ENCODE measurements at regions not wholly inside any gene's neighbourhood (a gene's known extent, or its start where the extent isn't known, plus 50 kb on each side); places are given as distances from the start of the nearest gene placed in this dataset.

DNA sequence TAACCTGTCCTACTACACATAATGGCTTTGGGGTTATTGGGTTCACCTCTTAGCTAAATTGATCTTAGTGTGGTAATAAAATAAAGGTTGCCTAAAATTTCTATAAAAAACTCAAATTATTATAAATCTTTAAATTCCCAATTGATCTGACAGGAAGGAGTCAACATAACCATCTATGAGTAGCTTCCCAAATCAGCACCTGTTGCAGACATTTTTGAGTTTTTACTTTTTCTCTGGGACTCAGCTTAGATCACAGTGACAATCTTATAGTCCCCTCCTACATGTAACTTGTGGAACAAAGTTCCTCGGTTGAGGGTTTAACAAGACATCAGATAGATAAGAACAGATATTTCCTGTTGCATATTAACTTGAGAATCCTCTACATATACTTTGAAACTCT, 601.0 kb downstream of the TUSC7 start:
- Histone ChIP-seq H3K4me1 (no peaks in the 10 kb centered on the region), H3K27ac (no peak overlapping the region), H3K9me3 (no peaks in the 10 kb centered on the region), H3K36me3 (no peaks in the 10 kb centered on the region), H3K4me3 (no peak overlapping the region), H3K27me3 (no peaks in the 10 kb centered on the region)
- no peak for TF ChIP-seq CTCF (IDR thresholded peaks at IDR 0.05)
- DNase-seq, result no peak
- intact Hi-C loops (cut with DNase I; ENCODE audit: low total_unique reads), result no loop called here

- Histone ChIP-seq H3K36me3 (no peaks in the 10 kb centered on the region), H3K27me3 (no peaks in the 10 kb centered on the region), H3K9me3 (no peaks in the 10 kb centered on the region), H3K4me3 (no peak overlapping the region), H3K4me1 (no peaks in the 10 kb centered on the region), H3K27ac (no peak overlapping the region)
- intact Hi-C loops (cut with DNase I; ENCODE audit: low total_unique reads), result no loop called here
- no peak for DNase-seq
- TF ChIP-seq CTCF (IDR thresholded peaks at IDR 0.05), result no peak
These were observed 605.0 kb downstream of the TUSC7 start for GRCh38 chr3:117314441-117315150.

DNA sequence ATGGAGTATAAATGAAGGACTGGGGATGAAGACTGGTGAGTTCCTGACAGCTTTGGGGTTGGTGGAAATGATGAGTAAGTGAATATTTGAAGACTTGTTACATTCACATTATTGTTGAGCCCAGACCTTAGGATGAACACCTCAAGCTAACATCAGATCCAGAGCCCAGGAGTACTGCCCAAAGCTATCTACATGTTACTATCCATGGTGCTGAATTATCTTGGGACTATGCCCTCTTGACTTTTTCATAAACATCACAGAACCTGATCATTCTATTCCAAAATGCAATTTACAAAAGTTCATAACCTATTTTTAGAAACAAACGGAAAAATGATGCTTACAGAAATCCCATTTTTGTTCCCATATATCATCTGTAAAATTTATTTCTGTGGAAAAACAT, 613.3 kb downstream of the TUSC7 start:
- no peaks in the 10 kb centered on the region for H3K4me1 ChIP-seq

GRCh38 chr3:117346901-117347300, 637.3 kb downstream of the TUSC7 start:
- DNase-seq, result no peak
- H3K9me3 ChIP-seq, result no peaks in the 10 kb centered on the region
- intact Hi-C loops (cut with DNase I; ENCODE audit: low total_unique reads), result no loop called here
- H3K27me3 ChIP-seq, result no peaks in the 10 kb centered on the region
- H3K27ac ChIP-seq, result no peak overlapping the region
- TF ChIP-seq CTCF (IDR thresholded peaks at IDR 0.05), result no peak
- no peaks in the 10 kb centered on the region for H3K36me3 ChIP-seq
- no peaks in the 10 kb centered on the region for H3K4me1 ChIP-seq
- H3K4me3 ChIP-seq, result no peak overlapping the region

More for the DNA sequence above, 613.3 kb downstream of the TUSC7 start:
- Histone ChIP-seq H3K27ac (no peak overlapping the region), H3K4me3 (no peak overlapping the region), H3K27me3 (no peaks in the 10 kb centered on the region), H3K36me3 (no peaks in the 10 kb centered on the region), H3K9me3 (peaks cover 0 to 3% (median 0%) of the 10 kb centered on the region in 3 donors)
- intact Hi-C loops (cut with DNase I; ENCODE audit: low total_unique reads), result no loop called here
- no peak for DNase-seq
- TF ChIP-seq CTCF (IDR thresholded peaks at IDR 0.05), result no peak

- Histone ChIP-seq H3K4me3 (no peak overlapping the region), H3K9me3 (no peaks in the 10 kb centered on the region), H3K27ac (no peak overlapping the region), H3K27me3 (no peaks in the 10 kb centered on the region), H3K36me3 (no peaks in the 10 kb centered on the region), H3K4me1 (no peaks in the 10 kb centered on the region)
- TF ChIP-seq CTCF (IDR thresholded peaks at IDR 0.05), result no peak
- intact Hi-C loops (cut with DNase I; ENCODE audit: low total_unique reads), result no loop called here
- DNase-seq, result no peak
These were observed 639.3 kb downstream of the TUSC7 start for GRCh38 chr3:117348884-117349283.

- H3K36me3 ChIP-seq, result no peaks in the 10 kb centered on the region
- no peaks in the 10 kb centered on the region for H3K4me1 ChIP-seq
- H3K27me3 ChIP-seq, result no peaks in the 10 kb centered on the region
- no peak overlapping the region for H3K4me3 ChIP-seq
- no peaks in the 10 kb centered on the region for H3K9me3 ChIP-seq
- H3K27ac ChIP-seq, result no peak overlapping the region
- intact Hi-C loops (cut with DNase I; ENCODE audit: low total_unique reads), result no loop called here
- TF ChIP-seq CTCF (IDR thresholded peaks at IDR 0.05), result no peak
- DNase-seq, result no peak
These were observed 640.0 kb downstream of the TUSC7 start for GRCh38 chr3:117349566-117349965.
